GM12864 (cell line): ENCODE measurements at regions not wholly inside any gene's neighbourhood (a gene's known extent, or its start where the extent isn't known, plus 50 kb on each side); places are given as distances from the start of the nearest gene placed in this dataset.

ENCODE experiments used
- DNase-seq: peaks from one replicate; pipeline ENCODE4 v3.0.0-alpha.2; 2011; ENCODE audit warnings: low read depth
- H3K4me3 ChIP-seq: 2 replicates; pipeline ENCODE4 v1.5.1; 2011; ENCODE audit warnings: mild to moderate bottlenecking, low read depth, low read length, control low read depth
- TF ChIP-seq, protein P1 (sequence below): IDR thresholded peaks from 2 replicates; pipeline ENCODE4 v1.5.1; 2011; ENCODE audit warnings: low read depth, mild to moderate bottlenecking, moderate library complexity, low read length, control low read depth, inconsistent platforms; ENCODE audit errors: missing control alignments

DNA sequence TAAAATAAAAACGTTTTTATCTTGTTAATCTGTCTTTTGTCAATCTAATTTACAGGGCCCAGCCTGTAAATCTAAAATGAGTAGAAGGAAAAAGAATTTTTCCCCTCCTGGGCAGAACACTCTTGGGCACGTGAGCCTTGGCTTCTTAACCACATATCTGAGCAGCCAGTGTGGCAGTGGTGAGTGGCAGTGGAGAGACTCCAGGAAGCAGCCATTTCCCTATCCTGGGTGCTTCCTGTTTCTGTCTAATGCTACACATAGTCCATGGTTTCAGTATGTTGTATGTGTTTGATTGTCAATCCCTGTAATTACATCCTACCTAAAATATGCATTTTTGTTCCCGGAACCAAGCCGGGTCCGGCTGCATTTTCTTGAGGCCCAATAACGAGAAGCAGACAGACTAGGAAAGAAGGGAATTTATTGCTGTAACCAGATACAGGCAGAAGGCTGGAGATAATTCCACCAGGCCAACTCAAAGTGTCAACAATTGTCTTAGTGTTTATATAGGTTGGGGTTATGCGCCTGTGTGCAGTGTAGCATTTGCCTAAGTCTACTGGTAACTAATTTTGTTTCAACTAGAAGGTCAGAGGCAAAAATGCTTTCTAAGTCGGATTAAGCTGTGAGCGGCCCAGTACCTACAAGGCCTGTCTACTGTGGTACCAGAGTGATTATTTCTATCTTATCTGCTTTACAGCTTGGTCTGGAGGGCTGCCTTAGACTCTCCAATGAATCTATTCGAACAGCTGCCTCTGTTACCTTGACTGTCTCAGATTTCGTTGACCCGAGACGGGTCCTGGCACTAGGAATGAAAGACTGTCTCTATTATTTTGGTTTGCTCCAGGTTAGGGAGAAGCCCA, 82.4 kb upstream of the RESF1 start:
- no peak overlapping the region for H3K4me3 ChIP-seq
- DNase-seq, result no peak
- TF ChIP-seq, protein P1, sequence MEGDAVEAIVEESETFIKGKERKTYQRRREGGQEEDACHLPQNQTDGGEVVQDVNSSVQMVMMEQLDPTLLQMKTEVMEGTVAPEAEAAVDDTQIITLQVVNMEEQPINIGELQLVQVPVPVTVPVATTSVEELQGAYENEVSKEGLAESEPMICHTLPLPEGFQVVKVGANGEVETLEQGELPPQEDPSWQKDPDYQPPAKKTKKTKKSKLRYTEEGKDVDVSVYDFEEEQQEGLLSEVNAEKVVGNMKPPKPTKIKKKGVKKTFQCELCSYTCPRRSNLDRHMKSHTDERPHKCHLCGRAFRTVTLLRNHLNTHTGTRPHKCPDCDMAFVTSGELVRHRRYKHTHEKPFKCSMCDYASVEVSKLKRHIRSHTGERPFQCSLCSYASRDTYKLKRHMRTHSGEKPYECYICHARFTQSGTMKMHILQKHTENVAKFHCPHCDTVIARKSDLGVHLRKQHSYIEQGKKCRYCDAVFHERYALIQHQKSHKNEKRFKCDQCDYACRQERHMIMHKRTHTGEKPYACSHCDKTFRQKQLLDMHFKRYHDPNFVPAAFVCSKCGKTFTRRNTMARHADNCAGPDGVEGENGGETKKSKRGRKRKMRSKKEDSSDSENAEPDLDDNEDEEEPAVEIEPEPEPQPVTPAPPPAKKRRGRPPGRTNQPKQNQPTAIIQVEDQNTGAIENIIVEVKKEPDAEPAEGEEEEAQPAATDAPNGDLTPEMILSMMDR, result no peak

DNA sequence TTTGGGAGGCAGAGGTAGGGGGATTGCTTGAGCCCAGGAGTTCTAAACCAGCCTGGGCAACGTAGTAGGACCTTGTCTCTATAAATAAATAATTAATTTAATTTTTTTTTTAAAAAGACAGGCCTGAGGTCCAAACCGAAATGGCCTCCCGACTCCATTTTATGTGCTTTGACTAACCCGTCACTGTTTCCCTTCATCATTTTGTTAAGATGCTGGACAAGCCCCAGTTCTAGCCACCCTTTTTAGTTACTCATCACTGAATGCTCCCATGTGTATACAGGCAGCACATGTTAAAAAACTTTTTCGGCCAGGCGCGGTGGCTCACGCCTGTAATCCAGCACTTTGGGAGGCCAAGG, 83.6 kb upstream of the RESF1 start:
- no peak for DNase-seq
- TF ChIP-seq, protein P1, result no peak
- H3K4me3 ChIP-seq, result no peak overlapping the region

DNA sequence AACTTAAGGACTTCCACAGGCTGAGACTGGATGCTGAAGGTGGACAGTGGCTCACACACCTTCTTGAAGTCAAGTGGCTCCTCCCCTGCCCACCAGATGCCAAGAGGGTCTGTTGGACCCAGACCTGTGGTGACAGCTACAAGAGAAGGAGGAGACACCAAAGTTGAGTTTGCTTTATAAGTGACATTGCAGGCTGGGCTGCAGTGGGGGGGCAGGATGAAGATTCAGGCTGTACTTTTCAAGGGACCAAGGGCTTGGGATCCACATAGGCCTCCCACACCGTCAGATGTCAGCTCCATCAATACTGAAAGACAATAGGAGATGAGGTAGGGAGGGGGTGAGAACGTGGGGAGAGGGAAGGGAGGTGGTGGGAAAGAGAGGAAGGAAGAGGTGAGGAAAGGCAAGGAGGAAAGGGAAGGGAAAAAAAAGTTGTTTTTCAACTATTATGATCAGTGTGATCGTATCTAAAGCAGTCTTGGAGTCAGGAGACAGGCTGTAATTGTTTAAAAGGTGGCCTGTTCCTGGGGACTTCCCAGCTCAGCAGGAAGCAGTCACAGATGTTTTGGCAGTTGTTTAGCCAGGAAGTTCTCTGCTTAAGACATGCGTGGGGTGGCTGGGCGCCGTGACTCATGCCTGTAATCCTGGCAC, 84.1 kb upstream of the RESF1 start:
- peak; percentile 69 for DNase-seq
- H3K4me3 ChIP-seq, result no peak overlapping the region
- TF ChIP-seq, protein P1, result no peak

DNA sequence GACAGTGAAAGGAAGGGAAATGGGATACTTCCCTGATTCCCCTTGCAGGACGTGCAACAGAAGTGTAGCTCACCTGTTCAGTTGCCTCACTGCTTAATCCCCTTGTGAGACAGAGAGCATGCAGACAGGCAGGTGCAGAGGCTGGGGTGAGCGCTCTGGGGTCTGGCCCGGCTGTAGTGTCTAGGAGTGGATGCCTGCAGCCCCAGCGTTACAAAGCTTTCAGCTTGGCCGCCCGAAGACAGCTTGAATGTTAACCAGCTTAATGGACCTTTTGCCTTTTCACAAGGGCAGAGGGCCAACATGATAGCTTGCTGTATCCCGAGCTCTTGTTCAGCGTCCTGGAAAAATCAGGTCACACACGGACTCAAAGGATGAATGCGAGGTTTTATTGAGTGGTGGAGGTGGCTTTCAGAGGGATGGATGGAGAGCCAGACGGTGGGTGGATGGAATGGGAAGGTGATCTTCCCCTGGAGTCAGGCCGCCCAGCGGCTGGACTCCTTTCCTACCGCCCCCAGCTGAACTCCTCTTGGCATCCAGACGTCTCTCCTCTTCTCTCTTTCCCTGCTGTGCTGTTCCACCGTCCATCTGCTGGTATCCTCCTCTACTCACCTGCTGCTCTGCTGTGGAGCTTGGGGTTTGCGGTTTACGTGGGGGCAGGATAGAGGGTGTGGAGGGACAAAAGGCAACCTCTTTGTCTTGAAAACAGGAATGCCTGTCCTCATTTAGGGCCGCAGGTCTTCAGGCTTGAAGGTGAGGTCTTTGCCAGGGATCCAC, 86.2 kb upstream of the RESF1 start:
- no peak for DNase-seq
- TF ChIP-seq, protein P1, result no peak
- no peak overlapping the region for H3K4me3 ChIP-seq

DNA sequence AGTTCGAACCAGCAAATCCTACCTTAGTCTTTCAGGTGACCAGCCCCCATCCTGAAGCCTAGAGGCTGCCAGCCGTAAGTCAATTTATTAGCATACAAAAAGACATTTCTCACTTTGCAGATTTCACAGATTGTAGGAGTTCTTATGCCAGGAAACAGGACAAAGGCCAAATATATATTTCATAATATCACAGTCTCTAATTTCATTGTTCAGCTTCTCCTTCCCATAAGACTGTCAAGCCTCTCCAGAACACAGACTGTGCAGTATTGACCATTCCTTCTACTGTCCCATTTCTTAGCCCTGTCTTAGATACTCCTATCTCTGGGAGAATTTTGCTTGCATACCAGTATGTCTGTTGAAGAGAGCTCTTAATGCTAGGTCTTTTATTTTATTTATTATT, 89.2 kb upstream of the RESF1 start:
- no peak overlapping the region for H3K4me3 ChIP-seq
- DNase-seq, result no peak
- TF ChIP-seq, protein P1, result no peak

DNA sequence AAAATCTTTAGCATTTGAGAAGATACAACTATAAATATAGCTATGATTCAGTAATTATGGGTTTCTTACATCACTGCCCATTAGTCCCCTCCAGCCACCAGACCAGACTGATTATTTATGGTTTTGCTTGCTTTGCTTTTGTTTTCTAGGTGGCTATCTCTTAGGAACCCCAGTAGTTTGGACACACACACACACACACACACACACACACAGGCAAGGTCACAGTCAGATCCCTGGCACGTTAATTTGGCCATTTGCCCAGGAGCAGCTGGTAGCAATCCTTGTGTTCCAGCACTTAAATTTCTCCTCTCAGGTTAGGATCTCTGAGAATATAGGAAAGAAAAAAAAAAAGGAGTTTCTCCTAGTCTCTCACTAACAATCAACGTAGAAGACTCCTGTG, 90.2 kb upstream of the RESF1 start:
- no peak overlapping the region for H3K4me3 ChIP-seq
- TF ChIP-seq, protein P1, result no peak
- no peak for DNase-seq
